Keratinocyte (primary cell): ENCODE measurements at regions not wholly inside any gene's neighbourhood (a gene's known extent, or its start where the extent isn't known, plus 50 kb on each side); places are given as distances from the start of the nearest gene placed in this dataset.

Experiments
- EZH2 ChIP-seq: IDR thresholded peaks from one replicate; pipeline ENCODE4 v1.6.1; 2012; ENCODE audit warnings: inconsistent platforms, mild to moderate bottlenecking, low read length, moderate library complexity
- TF ChIP-seq, protein P1 (sequence below), 3 experiments: IDR thresholded peaks in 1 of 3; conservative IDR thresholded peaks in 1 of 3; optimal IDR thresholded peaks in 1 of 3; 2 replicates in 2 of 3; 3 replicates in 1 of 3; pipeline versions ENCODE3 to v1.5.1; 2011; ENCODE audit warnings: low read length in 3 of 3, mild to moderate bottlenecking in 3 of 3, moderate library complexity in 2 of 3, control low read depth in 1 of 3, inconsistent platforms in 1 of 3; ENCODE audit not compliant: insufficient read depth in 2 of 3; ENCODE audit errors: extremely low read depth in 1 of 3

DNA sequence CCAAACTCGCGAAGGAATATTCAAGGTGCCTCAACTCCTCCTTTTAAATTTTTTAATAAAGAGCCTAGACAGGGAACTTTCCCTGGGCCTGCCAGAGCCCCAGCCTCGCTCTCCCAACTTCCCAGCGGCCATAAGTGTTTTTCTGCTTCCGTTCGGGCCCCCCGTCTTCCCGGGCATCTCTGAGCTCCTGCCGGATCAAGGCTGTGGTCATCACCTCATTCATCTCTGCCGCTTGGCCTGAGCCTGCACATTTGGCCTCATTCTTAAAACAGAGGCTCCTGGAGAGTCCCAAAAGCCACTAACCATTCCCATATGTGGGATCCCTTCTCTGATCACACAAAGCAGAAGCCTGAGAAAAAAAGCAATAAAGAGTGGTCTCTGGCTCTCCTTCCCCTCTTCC lies 969.1 kb upstream of the DEFB115 start:
- TF ChIP-seq, protein P1, sequence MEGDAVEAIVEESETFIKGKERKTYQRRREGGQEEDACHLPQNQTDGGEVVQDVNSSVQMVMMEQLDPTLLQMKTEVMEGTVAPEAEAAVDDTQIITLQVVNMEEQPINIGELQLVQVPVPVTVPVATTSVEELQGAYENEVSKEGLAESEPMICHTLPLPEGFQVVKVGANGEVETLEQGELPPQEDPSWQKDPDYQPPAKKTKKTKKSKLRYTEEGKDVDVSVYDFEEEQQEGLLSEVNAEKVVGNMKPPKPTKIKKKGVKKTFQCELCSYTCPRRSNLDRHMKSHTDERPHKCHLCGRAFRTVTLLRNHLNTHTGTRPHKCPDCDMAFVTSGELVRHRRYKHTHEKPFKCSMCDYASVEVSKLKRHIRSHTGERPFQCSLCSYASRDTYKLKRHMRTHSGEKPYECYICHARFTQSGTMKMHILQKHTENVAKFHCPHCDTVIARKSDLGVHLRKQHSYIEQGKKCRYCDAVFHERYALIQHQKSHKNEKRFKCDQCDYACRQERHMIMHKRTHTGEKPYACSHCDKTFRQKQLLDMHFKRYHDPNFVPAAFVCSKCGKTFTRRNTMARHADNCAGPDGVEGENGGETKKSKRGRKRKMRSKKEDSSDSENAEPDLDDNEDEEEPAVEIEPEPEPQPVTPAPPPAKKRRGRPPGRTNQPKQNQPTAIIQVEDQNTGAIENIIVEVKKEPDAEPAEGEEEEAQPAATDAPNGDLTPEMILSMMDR (optimal IDR thresholded peaks at IDR 0.05 in 1 of 3, IDR thresholded peaks at IDR 0.05 in 1 of 3, conservative IDR thresholded peaks at IDR 0.05 in 1 of 3; ENCODE audit: extremely low read depth in 1 of 3, insufficient read depth in 2 of 3, low read length in 3 of 3): no peak
- no peak for TF ChIP-seq EZH2
